NCI-H2227 (cell line): ENCODE measurements at regions not wholly inside any gene's neighbourhood (a gene's known extent, or its start where the extent isn't known, plus 50 kb on each side); places are given as distances from the start of the nearest gene placed in this dataset.
A peak's percentile ranks its signal among the peaks of the same experiment; 100 is the strongest.
"Not testable (repeated sequence)": the region's sequence is repeated elsewhere in the genome, so short reads cannot be mapped to it uniquely, and the experiment has no call there.

Experiments used
- DNase-seq: peaks from one replicate; lab custom pipeline; 2025; ENCODE audit not compliant: unreplicated experiment; lab: John Stamatoyannopoulos, UW

- no peak for DNase-seq
Measured at GRCh38 chr14:103259801-103260628, 74.0 kb upstream of the EIF5 start.

GRCh38 chr14:103260629-103261124, 73.4 kb upstream of the EIF5 start:
- DNase-seq: peak; percentile 23

GRCh38 chr14:103267226-103267910, 66.7 kb upstream of the EIF5 start:
- no peak for DNase-seq

GRCh38 chr14:103271189-103271588, 62.8 kb upstream of the EIF5 start:
- no peak for DNase-seq

GRCh38 chr14:103273145-103273744, 60.8 kb upstream of the EIF5 start:
- DNase-seq: no peak

GRCh38 chr14:103273745-103274615, 60.1 kb upstream of the EIF5 start:
- no peak for DNase-seq

- no peak for DNase-seq
Measured at GRCh38 chr14:103275000-103275399, 59.0 kb upstream of the EIF5 start.

- DNase-seq: no peak
Measured at GRCh38 chr14:103277931-103278330, 56.1 kb upstream of the EIF5 start.

GRCh38 chr14:103279142-103280025, 54.7 kb upstream of the EIF5 start:
- no peak for DNase-seq

- no peak for DNase-seq
Measured at GRCh38 chr14:103280278-103280928, 53.6 kb upstream of the EIF5 start.

- DNase-seq: peak; percentile 20
Measured at GRCh38 chr14:103281496-103282231, 52.4 kb upstream of the EIF5 start.

GRCh38 chr14:103282309-103282708, 51.7 kb upstream of the EIF5 start:
- not testable (repeated sequence) for DNase-seq

GRCh38 chr14:103282932-103283331, 51.1 kb upstream of the EIF5 start:
- DNase-seq: no peak

- no peak for DNase-seq
Measured at GRCh38 chr14:103283916-103284315, 50.1 kb upstream of the EIF5 start.
